Stromal cell of bone marrow (primary cell): ENCODE measurements at regions not wholly inside any gene's neighbourhood (a gene's known extent, or its start where the extent isn't known, plus 50 kb on each side); places are given as distances from the start of the nearest gene placed in this dataset.

Experiments used
- DNase-seq: peaks from one replicate; pipeline ENCODE4 v3.0.0-alpha.2; 2012; ENCODE audit warnings: low read depth

DNA sequence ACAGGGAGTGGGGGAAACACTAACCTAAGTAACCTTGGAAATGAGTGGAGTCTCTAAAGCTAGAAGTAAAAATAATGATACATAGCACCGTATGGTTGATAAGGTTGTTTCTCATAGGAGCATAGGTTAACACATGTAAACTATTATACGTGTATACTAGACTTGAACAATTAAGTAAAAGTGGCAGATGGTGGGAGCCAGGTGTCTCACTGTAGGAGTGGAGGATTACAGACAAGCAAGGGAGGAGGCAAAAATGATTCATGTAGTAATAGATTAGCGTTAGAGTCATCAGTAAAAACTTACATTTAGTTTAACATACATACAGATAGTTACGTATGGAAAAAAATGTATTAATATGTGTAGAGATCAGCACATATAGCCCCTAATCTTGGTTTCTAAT lies 138.4 kb upstream of the DSCAM start:
- DNase-seq = no peak

DNA sequence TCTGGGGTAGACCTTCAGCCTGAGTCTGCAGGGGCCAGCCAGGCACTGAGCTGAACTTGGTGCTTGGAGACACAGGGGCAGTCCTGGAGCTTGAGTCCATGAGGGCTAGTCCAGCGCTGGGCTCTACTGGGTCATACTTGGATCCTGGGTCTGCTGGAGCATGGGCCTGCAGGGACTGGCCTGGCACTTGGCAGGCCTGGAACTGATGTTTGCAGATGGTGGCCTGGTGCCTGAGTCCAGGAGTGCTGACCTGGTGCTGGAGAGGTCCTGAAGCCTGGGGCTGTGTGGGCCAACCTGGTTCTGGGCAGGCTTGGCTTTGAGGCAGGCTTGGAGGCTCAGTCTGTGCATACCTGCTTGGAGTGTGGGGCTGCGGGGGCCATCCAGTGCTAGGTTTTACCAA lies 143.4 kb upstream of the DSCAM start:
- no peak for DNase-seq

DNA sequence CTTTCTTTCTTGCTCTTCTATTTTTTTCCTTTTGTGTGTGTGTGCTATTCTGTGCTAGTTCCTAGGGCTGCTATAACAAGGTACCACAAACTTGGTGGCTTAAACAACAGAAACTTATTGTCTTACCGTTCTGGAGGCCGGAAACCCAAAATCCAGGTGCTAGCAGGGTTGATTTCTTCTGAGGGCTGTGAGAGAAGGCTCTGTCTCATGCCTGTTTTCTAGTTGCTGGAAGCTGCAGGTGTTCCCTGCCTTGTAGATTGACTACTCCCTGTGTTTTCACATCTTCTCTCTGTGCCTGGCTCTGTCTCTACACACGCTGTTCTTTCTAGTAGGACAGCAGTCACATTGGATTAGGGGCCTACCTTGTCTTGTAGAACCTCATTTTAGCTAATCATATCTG lies 150.9 kb upstream of the DSCAM start:
- no peak for DNase-seq

DNA sequence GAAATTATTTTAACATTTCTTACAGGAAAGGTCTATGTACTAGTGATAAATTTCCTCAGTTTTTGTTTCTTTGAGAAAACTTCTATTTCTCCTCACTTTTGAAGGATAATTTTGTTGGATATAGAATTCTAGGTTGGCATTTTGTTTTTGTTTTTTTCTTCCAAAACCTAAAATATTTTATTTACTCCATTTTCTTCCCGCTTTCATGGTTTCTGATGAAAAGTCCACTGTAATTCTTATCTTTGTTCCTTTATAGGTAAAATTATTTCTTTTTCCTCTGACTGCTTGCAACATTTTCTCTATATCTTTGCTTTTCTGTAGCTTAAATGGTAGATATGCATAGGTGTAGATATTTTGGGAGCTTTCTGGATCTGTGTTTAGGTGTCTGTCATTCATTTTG lies 153.9 kb upstream of the DSCAM start:
- DNase-seq = no peak

DNA sequence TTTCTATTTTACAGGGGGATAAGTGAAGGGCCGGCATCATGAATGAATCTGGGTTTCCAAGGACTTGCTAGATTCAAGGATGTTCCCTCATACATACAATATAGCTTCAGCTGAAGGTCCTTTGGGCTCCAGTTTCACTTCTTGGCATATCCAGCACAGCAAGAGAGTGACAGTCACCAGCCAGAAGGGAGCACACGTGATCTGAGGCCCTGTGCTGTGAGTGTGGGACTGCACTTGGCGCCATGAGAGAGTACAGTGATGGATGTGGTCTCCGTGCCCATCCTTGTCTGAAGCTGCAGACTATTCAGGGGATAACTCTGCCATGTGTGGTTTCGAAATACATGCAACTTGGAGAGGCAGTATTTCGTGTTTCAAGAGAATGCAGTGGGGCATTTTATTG lies 159.7 kb upstream of the DSCAM start:
- DNase-seq = no peak

DNA sequence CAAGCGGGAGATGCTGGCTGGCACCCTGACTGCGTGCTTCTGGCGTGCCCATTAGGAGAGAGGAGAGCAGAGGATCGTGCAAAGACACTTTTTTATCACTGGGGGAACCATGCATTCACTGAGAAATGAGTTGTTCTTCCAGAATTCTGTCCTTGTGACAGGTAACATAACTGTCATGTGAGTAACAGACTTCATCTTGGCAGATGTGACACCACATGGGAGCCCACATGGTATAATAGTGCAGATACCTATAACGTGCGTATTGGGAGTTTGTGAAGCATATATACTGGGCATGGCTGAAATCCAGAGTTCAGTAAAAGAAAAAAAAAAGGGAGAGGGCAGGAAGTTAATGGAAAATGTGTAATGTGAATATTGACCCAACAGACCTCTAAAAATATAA lies 159.6 kb upstream of the BACE2 start:
- DNase-seq = no peak

DNA sequence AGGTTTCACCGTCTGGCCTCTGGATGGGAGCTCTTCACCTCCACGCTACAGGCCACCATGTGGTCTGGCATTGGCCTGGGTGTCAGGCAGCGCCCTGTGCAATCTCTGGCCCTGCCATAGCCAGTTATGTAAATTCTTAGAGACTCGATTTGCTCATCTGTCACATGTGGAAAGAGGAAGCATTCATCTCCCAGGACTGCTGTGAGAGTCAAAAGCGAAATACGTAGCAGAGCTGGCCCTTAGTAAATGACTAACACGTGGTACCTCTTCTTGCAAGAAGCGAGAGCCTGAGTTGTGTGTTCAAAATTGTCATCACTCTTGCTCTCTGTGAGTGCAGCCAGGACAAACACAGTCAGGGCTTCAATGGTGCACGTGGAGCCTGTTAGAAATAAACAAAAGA lies 159.0 kb upstream of the BACE2 start:
- DNase-seq = no peak

DNA sequence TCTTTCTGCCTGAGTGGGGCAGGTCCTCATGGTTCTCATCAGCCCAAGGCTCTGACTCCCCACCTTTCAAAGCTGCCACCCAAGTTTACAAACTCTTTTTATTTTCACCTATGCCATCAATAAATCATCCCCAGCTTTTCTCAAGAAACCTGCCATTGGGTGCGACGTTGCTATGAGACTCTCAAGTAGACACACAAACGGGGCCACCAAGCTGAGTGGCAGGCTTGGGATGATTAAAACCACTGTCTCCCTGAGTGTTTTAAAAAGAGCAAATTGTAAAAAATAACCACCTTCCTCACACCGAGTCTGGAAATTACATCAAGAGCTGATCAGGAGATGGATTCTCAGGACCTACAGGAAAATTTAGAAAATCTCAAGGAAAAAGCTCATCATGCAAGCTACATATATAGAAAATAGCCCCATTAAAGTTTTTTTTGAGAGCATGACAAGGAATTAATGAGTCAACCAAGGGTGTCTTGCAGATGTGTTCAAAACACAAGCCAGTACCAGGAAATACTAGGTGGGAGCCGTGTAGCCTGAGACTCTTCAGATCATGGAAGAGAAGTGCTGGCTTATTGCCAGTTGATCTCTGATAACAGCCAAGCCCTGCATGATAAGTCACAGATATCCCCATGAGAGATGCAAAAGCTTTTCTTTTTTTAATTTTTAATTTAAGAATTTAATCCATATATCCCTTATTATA lies 158.4 kb upstream of the BACE2 start:
- DNase-seq = no peak

DNA sequence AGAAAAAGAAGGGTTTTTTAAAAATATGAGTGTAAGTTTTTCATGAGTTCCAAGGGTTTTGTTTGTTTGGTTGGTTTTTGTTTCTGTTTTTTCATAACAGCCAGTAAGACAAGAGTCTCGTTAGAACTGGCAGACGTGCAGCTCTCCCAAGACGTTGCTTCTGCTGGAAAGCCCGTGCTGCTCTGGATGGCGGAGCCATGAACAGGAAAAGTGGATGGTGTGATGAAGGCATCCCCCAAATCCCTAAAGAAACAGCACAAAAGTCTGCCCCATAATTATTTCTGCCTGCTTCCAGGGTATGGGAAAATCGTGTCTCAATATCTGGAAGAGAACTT lies 157.9 kb upstream of the BACE2 start:
- DNase-seq = no peak

DNA sequence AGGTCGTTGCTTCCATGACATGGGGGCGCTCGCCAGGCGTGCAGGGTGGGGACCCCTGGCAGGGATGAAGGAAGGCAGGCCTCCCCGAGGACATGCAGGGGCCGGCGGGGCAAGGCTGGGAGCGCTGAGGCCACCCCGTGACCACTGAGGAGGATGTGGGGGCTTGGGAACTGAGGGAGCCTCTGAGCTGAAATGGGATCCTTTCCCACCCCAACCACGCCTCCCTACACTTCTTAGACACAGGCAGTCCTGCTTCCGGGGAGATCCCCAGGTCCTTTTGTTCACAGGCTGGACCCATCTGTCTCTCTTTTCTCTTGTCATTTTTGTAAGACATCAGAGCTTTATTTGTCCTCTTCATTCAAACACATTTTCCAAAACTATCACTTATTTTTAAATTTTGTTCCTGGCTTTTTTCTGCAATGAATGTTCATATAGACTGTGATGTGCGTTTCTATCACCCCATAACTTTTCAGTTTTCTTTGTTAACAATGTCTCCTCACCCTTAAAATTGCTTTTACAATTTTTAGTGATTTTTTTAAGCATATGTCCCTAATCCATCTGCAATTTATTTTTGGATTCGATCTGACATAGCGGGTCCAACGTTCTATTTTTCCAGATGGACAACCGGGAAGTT lies 156.7 kb upstream of the BACE2 start:
- DNase-seq = no peak

DNA sequence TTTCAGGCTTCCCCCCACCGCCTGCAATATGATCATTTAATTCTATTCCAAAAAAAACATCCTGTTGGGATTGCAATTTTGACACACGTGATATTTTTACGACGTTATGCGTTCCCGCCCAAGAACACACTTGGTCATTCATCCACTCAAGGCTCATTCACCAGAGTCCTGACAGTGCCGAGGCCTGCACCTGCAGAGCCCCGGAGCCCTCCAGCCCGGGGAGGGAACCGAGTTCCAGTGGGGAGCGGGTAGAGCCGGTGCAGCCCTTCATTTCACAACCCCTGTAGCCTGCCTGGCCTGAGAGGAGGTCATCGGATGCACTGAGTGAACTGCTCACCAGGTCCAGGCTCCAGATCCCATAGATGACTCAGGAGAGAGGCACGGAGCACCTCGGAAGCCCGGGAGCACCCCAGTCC lies 156.0 kb upstream of the BACE2 start:
- no peak for DNase-seq

DNA sequence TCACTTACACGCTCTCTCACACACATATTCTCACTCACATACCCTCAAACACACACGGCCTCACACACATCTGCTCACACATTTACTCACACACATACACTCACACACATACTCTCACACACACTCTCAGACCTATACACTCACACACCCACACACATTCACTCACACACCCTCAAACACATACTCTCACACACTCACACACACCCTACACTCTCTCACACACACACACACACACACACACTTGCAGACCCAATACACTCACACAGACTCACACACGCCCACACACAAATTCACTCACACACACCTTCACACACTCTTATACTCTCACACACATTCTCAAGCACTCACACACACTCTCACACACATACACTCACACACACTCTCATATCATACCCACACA lies 155.5 kb upstream of the BACE2 start:
- no peak for DNase-seq

DNA sequence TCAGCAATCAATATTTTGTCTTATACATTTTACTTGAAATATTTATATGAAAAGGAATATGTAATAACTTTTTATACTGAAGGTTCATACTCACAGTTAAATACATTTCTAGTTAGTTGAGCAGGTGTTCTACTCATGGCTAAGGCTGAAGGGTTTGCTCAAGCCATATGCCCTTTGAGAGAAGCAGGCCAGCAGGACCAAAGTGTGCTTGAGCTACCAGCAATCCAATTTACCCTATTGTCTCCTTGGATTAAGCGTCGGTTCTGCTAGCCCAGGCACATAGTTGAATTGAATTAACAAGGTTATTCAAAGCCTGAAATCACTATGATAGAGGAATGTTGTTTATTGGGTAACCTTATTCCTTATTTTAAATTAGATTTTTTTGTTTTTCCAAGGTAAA lies 151.5 kb upstream of the BACE2 start:
- DNase-seq = no peak

DNA sequence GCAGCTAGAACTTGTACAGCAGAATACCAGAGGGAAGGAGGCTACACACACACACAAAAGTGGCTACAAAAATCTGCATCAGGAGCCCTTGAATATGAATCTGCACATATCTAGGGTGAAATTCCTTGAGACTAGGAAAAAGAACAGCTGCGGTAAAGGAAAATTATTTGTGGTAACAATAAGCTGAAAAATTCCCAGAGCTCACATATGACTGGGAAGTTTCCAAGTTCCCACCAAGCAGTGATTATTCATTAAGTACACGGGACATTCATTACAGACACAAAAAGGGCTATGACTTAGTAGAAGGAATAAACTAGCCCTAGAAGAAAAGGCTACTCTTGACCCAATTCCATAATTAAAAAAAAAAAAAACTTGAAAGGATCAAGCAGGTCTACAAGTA lies 149.5 kb upstream of the BACE2 start:
- DNase-seq = no peak

DNA sequence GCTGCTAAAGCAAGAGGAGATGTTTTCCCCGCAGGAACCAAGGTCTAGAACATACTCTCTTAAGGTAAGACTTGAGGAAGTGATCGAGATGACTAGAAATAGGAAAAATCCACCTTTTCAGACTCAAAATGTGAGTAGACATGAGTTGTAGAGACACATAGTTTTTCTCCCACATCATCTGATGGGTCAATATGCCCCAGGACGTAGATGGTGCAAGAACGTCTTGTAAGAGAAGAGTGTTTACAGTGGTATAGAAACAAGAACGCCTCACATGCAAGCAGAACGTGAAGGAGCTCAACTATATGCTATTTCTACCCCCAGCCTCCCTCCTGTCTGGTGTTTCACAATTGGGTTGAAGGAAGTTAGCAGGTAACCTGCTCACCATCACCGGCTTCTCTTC lies 144.0 kb upstream of the BACE2 start:
- DNase-seq = no peak

DNA sequence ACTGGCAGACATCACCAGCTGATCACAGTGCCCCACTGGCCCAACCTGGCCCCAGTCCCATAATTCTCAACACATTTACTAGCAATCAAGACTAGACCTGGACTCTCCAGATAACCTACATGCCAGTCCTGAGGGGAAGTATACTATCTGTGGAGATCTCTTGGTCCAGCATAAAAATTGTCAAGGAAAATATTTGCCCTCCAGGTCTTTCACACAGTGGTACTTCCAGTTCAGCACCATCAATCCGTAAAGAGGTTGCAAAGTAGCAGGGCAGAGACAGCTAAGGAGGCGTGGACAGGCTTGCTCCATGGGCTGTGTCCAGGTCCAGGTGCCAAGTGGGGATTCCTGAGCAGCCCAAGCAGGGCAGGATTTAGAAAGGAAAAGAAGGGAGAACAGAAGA lies 143.6 kb upstream of the BACE2 start:
- no peak for DNase-seq

DNA sequence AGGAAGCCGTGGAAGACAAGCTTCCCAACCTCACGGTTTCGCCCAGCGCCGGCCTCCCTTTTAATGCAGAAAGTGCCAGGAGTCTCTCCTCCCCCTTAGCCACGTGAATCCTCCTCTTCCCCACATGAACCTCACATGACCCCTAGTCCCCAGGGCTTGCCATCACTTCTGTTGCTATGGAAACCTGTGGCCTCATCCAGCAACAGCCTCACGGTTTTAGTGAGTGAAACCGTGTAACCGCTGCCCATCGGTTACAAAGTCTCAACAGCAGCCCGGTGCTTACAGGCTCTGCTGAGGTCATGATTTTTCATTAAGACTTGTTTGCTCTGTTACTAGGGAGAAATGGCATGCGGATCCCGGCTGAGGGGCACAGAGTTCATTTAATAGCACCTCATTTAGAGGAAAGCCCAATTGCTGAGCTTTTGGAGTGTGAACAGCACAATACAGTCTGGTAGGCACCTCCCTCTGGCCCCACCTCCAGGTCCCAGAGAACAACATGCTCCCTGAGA lies 143.2 kb upstream of the BACE2 start:
- DNase-seq = no peak

DNA sequence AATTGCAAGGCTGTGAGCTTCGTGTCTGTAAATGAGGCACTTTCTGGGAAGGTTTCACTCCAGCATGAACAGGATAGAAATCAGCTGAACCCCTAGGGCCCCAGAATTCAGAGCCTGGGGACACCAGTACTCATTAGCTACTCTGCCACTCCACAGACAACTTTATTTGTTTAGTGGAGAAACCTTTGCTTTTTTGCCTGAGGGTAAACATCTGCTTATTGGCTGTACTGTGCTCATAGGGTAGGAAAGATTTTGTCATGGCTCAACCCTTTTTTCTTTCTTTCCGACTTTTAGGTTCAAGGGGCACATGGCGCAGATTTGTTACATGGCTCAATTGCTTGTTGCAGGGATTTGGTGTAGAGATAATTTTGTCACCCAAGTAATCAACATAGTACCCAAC lies 138.4 kb upstream of the BACE2 start:
- DNase-seq = no peak

DNA sequence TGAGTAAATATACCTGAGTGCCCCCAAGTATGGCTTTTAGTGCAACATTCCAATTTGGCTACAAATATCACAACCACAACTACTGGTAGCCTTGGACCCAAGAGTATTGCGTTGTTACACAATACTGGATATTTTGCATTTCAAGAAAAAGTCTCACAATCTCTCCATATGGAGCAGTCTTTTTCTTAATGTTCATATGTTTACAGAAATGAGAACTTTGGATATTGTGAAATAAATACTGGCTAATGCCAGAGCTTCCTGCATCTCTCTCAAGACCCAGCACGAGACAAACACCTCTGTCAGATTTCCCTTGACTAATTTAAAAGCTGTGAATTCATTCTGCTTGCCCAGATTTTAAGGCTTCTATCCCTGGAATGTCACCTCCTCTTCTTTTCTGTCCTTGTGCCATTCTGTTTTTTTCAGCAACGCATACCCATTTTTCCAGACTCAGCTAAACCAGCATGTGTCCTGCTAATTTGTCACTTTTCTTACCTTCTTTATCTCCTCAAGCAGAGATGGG lies 136.2 kb upstream of the BACE2 start:
- no peak for DNase-seq

DNA sequence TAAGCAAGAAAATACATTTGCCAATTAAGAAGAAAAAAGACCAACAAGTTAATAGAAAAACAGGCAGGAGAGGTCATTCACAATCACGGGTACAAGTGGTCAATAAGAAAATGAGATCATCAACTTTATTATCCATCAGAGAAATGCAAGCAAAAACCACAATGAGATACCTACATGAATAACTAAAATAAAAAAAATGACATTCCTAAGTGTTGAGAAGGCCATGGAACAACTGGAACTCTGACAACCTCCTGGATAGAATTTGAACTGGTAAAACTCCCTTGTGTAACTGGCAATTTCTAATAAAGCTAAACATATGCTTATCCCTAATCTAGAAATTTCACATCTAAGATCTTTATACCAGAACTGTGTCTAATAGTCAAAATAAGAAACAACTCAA lies 135.4 kb upstream of the BACE2 start:
- no peak for DNase-seq

DNA sequence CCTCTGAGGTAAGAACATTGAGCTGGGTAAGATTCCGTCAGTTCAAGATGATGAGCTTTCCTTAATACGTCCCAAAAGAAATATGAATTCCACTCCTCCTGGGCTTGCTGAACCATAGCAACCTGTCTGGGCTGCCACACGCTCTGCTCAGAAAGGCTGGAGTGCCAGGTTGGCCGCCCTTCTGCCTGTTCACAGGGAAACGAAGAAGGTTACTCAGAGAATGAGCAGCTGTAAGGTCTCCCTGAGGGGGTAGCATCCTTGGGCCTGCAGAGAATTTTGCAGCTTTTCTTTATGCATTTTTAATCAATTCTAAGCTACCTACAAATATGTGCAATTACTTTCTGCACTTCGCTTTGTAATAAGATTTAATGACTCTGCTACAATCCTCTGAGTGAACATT lies 130.7 kb upstream of the BACE2 start:
- no peak for DNase-seq

DNA sequence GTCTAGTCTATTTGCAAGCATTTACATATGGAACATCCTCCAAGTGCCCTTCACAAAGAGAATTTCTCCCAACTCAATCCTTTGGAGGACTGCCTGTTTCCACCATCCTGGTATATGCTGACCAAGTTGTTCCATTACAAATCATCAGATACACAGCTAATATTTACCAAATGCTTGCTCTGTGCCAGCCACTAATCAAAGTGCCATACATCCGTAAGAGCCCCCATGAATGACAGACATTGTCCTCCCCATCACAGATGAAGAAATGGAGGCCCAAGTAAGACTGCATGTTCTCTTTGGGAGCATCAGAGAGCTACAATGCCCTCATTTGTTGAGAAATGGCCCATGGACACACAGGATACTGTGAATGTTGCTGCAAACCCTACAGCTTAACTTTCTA lies 130.0 kb upstream of the BACE2 start:
- no peak for DNase-seq

DNA sequence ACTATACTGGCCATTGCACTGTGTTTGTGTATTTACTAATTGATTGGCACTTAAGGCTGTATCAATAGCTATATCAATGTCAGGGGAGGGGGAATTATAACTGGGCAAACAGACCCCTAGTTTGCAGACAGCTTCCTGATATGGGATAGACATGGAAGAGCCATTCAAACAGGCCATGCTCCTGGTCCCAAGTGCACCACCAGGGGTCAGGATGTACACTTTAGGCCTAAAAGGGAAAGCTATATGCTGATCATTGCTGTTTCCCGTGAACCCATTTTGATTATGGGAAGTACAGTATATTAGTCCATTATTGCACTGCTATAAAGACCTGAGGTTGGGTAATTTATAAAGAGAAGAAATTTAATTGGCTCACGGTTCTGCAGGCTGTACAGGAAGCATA lies 124.9 kb upstream of the BACE2 start:
- DNase-seq = no peak
